ENCODE measurements at regions not wholly inside any gene's neighbourhood (a gene's known extent, or its start where the extent isn't known, plus 50 kb on each side); places are given as distances from the start of the nearest gene placed in this dataset.

DNA sequence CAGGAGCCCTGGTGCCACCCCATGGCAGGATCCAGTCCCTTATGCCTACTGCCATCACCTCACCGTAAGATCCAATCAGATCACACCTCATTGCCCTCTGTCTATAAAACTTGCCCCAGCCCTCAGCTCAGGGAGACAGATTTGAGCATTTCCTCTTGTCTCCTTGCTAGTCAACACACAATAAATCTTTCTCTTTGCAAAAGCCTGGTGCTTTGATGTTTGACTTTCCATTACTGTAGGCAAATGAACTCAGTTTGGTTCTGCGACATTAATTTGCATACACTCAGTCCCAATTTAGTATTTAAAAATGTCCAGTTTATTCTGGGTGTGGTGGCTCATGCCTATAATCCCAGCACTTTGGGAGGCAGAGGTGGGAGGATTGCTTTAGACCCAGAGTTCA, 188.4 kb downstream of the AEBP2 start:
- DNase-seq = no peak

DNA sequence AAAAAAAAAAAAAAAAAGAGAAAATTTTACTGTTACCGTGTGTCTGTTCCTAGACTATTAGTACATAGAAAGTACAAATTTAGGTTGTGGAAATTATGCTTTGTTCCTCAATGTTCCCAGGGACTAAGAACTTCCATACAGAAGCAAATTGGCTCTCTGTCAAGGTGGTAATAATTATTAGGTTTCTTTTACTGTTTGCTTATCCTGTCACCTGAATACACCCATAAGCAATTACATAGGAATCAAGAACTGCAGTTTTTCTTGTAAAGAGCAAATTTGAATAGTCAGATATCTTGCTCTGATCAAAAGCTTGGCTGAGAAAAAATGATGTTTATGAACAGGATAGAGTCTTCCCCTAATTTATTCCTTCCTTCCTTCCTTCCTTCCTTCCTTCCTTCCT, 191.2 kb downstream of the AEBP2 start:
- no peak for DNase-seq

DNA sequence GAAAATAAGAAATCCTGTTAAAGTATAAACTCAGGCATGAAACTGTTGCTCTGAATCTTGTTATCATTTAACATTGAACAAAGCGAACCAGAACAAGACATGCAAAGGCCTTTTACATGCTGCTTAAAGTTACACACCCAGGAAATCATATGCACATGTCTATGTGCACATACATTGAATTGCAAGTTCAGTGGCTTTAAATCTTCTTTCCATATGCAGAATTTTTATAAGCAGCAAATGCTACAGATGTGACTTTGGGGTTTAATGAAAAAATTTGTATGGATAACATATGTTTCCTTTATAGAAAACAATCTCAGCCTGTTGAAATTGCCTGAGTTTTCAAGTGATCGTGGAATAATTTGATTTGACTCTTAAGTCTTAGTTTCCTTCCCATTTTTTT, 193.9 kb downstream of the AEBP2 start:
- DNase-seq = no peak

DNA sequence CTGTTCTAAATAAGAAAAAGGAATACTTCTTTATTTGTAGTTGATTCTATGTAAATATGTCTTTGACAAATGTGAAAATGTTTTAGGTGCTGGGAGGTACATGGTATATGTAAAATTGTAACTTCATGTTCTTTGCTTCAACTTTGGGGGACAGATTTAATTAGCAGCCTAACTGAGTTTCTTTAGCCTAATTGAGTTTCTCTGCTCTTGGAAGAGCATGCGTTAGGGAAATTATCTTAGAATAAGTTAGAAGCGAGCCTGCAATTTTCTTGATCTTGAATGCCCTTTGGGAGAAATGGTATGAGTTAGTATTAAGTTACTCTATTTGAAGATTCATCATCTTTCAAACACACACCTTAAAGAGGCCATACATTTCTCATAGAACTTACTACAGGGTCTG, 194.3 kb downstream of the AEBP2 start:
- DNase-seq = no peak

DNA sequence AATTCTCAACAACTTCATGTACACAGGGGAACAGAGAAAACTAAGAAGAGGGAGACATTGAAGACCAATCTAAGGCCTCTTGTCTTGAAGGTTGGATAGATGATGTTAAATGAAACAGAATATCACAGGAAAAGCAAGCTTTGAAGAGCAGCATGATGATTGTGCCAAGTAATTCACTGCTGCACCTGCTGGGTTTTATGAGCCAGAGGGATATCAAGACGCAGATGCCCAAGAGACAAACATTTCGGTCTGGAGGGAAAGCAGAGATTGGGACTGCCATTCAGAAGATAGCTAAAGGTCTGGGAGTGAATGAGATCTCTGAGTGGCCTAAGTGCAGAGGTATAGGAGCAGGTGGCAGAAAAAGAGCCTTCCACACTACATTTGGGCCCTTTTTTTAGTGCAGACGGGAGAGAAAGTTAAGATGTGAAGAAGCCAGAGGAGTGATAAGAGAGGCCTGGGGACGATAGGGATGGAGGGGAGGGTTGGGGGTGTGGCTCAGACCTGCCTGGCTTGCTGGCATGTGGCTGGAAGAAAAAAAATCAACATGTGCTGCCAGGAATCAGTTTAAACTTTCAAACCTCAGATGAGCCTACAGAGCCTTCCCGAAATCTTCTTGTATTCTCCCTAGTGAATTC, 200.6 kb downstream of the AEBP2 start:
- no peak for DNase-seq

- no peak for DNase-seq
These were observed 202.2 kb downstream of the AEBP2 start for GRCh38 chr12:19641235-19642080.

- DNase-seq = no peak
These were observed 203.1 kb downstream of the AEBP2 start for GRCh38 chr12:19642345-19642744.

DNA sequence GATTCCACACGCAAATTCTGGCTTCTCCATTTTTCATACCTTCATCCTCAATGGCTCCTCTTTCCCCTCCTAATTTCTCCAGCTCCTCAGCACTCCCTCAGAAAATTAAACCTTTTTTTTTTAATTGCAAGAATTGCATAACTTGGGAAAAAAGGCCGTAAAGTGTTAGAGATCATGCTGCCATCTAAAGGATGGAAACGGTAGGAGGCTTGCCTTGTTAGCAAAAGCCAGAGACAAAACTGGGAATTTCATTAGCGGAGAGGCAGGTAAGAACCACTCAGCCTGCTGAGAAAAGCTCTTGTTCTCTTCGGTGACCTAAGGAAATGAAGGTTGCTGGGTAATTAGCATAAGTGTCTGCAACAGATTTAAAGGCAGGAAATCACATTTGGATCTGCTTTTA, 204.3 kb downstream of the AEBP2 start:
- no peak for DNase-seq

- no peak for DNase-seq
These were observed 205.3 kb downstream of the AEBP2 start for GRCh38 chr12:19644571-19644970.

DNA sequence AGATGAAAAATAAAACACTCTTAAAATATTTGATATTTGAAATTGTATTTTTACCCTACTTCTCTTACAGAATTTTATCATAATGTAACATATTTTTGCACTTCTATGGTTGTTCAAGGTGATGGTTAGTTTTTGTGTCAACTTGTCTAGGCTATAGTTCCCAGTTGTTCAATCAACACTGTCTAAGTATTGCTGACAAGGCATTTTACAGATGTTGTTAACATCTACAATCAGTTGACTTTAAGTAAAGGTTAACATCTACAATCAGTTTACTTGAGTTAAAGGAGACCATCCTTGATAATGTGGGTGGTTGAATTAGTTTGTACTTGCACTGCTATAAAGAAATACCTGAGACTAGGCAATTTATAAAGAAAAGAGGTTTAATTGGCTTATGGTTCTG, 206.5 kb downstream of the AEBP2 start:
- DNase-seq = no peak

GRCh38 chr12:19646599-19646998, 207.3 kb downstream of the AEBP2 start:
- DNase-seq = no peak

GRCh38 chr12:19647806-19648556, 208.7 kb downstream of the AEBP2 start:
- DNase-seq = no peak

- no peak for DNase-seq
These were observed 209.3 kb downstream of the AEBP2 start for GRCh38 chr12:19648591-19648990.

DNA sequence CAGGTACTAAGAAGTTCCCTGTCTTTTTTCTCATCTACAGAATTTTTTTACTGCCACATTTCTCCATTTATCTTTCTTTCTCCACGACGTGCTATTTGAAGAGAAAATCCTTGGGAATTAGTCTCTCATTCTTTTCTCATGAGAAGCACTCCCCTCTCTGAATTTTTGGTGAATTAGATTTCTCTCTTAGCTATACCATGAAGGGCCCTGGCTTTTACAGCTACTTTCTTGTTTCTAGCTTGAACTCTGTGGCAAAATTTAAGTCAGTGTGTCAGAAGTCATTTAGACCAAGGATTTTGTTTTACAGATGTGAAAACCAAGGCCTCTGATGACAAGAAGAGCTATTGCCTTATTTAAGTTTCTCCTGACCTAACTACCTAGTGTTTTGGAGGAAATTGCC, 213.1 kb downstream of the AEBP2 start:
- DNase-seq = no peak

DNA sequence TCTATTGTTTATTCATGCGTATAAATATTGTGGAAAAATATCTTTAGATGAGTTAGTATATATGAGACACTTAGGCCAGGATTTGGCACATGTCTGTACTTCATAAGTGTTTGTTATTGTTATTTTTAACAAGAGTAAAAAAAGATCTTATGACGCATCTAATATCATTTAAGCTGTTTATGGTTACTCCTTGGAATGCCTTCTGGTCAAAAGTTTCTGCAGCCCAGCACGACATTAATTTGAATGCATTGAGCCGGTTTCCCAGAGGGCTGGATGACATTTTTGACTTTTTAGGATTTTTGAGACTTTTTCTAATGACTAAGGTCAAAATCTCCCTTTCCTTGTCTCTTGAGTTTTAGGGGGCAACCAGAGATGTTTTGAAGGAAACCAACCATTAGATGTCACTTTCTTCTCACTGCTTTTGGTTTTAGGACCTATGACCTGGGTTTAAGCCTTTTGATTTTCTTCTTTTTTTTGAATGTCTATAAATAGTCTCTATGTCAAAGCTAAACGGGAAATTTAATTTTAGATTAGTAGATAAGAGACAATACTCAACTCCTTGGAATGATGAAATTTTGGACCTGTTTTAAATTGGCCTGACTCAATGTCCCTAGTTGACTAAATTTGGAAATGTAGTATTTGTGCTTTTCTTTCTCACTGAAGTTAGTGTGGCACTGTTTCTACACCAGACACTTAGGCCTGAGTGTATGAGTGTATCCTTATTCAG, 215.5 kb downstream of the AEBP2 start:
- no peak for DNase-seq

DNA sequence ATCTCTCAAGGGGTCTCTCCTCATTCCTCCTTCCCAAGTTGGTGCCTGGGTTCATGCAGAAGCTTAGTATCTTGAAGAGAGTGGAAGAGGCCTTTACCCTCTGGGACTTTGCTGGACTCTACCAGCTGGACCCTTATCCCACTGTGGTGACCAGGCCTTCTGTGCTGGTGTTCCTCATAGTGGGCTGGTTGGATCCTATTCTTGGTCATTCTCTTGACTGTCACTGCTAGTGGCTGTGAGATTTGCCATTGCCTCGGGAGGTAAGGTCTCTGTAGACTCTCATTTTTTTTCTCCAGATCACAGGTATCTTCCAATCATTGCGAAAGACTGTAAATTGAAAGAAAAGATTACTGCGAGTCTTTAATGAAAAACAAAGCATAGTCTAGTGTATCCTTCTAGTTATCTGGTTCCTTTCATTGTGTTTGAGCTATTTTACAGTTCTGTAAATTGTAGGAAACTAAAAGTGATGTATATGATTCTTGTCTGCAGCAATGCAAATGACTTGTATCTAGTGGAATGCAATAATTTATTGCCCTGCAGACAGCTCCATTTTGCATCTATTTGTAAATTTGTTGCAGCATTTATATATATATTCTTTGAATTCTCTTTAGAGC, 217.9 kb downstream of the AEBP2 start:
- no peak for DNase-seq

DNA sequence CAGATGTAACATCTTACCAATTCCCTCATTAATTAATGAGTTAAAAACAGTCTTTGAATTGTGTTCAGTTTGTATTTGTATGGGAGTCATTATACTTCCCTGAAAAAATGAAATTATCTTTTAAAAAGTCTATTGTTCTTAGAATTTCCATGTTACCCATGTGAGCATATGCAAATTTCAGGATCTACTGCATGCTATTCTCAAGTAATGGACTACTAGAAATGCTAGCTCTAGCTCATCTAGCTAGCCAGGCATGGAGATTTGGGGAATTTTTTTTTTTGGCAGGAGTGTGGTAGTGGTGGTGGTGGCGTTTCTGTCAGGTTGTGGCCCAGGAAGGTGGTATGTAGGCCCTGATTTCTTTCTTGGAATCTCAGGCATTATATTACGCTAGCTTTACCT, 218.4 kb downstream of the AEBP2 start:
- DNase-seq = no peak

- no peak for DNase-seq
These were observed 219.8 kb downstream of the AEBP2 start for GRCh38 chr12:19659086-19659485.

DNA sequence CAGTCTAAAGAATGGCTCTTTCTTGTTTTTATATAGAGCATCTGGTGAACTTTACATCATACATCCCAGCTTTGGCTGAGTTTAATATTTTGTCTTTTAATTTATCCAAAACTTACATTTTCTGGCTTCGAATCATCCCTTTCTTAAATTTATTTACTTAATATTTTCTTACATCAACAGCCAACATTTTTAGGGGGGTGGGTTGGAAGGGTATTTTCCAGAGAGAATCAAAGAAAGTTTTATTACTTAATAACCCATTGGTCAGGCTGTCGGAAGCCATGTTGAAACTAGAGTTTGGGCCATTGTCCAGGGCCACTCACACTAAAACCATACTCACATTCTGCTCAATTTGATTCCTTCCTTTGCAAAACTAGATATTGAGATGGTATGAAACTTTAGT, 220.2 kb downstream of the AEBP2 start:
- no peak for DNase-seq

- no peak for DNase-seq
These were observed 226.0 kb downstream of the AEBP2 start for GRCh38 chr12:19665121-19665900.

- no peak for DNase-seq
These were observed 226.8 kb downstream of the AEBP2 start for GRCh38 chr12:19666070-19666469.

DNA sequence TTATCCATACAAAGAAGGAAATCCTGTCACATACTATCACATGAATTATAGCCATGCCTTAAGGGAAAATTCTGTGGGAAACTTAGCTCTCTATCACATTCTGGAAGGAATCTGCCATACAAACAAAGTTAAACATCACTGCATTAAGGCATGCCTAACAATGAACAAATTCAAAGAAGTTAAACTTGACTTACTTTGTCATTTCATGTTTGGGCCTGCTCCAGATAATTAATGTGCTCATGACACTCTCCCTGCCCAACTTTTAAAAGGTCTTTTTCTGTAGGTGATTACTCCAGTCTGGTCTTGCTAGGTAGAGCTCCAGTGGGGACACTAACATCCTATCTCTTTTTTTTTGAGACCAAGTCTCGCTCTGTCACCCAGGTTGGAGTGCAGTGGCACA, 230.5 kb downstream of the AEBP2 start:
- DNase-seq = no peak
